SK-N-SH (cell line): ENCODE measurements at regions not wholly inside any gene's neighbourhood (a gene's known extent, or its start where the extent isn't known, plus 50 kb on each side); places are given as distances from the start of the nearest gene placed in this dataset.

Source experiments
- CTCF ChIA-PET: fragments of 300-600, 350-600 bp; formaldehyde crosslinking; extraction: SDS; loops from one replicate; lab custom pipeline; 2021; lab: Yijun Ruan, JAX
- POLR2A ChIA-PET: fragments of 350-600 bp; sonication (Branson Sonifier 250); formaldehyde crosslinking; extraction: SDS; loops from one replicate; lab custom pipeline; 2020; ENCODE audit warnings: antibody characterized with exemption, inconsistent platforms; lab: Yijun Ruan, JAX
- DNase-seq: peaks from one replicate; pipeline ENCODE4 v3.0.0; 2012
- H2AFZ ChIP-seq: fragments of 200-600 bp; sonication (generic); 2 replicates; pipeline ENCODE4 v1.8.1; 2016; ENCODE audit warnings: antibody characterized with exemption, mild to moderate bottlenecking, low read depth
- H3F3A ChIP-seq: fragments of 200-600 bp; sonication (generic); replicated peaks from 2 replicates; pipeline ENCODE3; 2016; ENCODE audit warnings: antibody characterized with exemption, mild to moderate bottlenecking; ENCODE audit not compliant: insufficient read depth
- H3K27ac ChIP-seq, 2 experiments: fragments of 200-500 bp in 1 of 2; fragments of 200-600 bp in 1 of 2; sonication (Bioruptor generic) in 1 of 2; sonication (generic), shearing (Covaris generic) in 1 of 2; 2 replicates each; pipeline versions ENCODE4 v1.5.1 to v1.6.1; 2014 to 2016; ENCODE audit warnings: low read depth in 2 of 2, inconsistent platforms in 1 of 2, low read length in 1 of 2, mild to moderate bottlenecking in 1 of 2, mixed read lengths in 1 of 2
- H3K27me3 ChIP-seq: fragments of 200-600 bp; sonication (generic), shearing (Covaris generic); 2 replicates; pipeline ENCODE4 v1.6.1; 2016; ENCODE audit warnings: mixed run types; ENCODE audit not compliant: insufficient read depth
- H3K36me3 ChIP-seq, 2 experiments: fragments of 200-500 bp in 1 of 2; fragments of 200-600 bp in 1 of 2; sonication (Bioruptor generic) in 1 of 2; sonication (generic) in 1 of 2; replicated peaks in 1 of 2; 2 replicates each; pipeline versions ENCODE3 to v1.5.1; 2014 to 2016; ENCODE audit warnings: low read length in 1 of 2, mild to moderate bottlenecking in 1 of 2; ENCODE audit not compliant: insufficient read depth in 2 of 2, control insufficient read depth in 1 of 2
- H3K4me1 ChIP-seq, 2 experiments: fragments of 200-500 bp in 1 of 2; fragments of 200-600 bp in 1 of 2; sonication (Bioruptor generic) in 1 of 2; sonication (generic), shearing (Covaris generic) in 1 of 2; 2 replicates each; pipeline versions ENCODE4 v1.5.1 to v1.6.1; 2014 to 2016; ENCODE audit warnings: low read depth in 1 of 2, low read length in 1 of 2, mixed run types in 1 of 2; ENCODE audit not compliant: insufficient read depth in 2 of 2, control insufficient read depth in 1 of 2
- H3K4me2 ChIP-seq: fragments of 200-600 bp; sonication (generic), shearing (Covaris generic); 2 replicates; pipeline ENCODE4 v1.6.1; 2017; ENCODE audit warnings: mixed run types
- H3K4me3 ChIP-seq, 2 experiments: fragments of 200-500 bp in 1 of 2; fragments of 200-600 bp in 1 of 2; sonication (Bioruptor generic) in 1 of 2; sonication (generic), shearing (Covaris generic) in 1 of 2; 2 replicates each; pipeline versions ENCODE4 v1.5.1 to v1.8.1; 2014 to 2016; ENCODE audit warnings: low read depth in 2 of 2, inconsistent platforms in 1 of 2, low read length in 1 of 2, mild to moderate bottlenecking in 1 of 2, mixed read lengths in 1 of 2, moderate library complexity in 1 of 2
- H3K79me2 ChIP-seq: fragments of 200-600 bp; sonication (generic); 2 replicates; pipeline ENCODE4 v1.8.1; 2017; ENCODE audit warnings: mild to moderate bottlenecking; ENCODE audit not compliant: insufficient read depth
- H3K9ac ChIP-seq: fragments of 200-600 bp; sonication (generic); 2 replicates; pipeline ENCODE4 v1.6.1; 2017; ENCODE audit warnings: mixed run types
- H3K9me2 ChIP-seq: fragments of 200-600 bp; sonication (generic); 2 replicates; pipeline ENCODE4 v1.6.1; 2017; ENCODE audit warnings: mixed run types
- H3K9me3 ChIP-seq: fragments of 200-600 bp; sonication (generic); 2 replicates; pipeline ENCODE4 v1.6.1; 2017; ENCODE audit warnings: mixed run types, mild to moderate bottlenecking, moderate library complexity
- H4K20me1 ChIP-seq: fragments of 200-600 bp; sonication (generic); 2 replicates; pipeline ENCODE4 v1.6.1; 2017; ENCODE audit warnings: mild to moderate bottlenecking, mixed run types; ENCODE audit not compliant: insufficient read depth
- ELF1 ChIP-seq: IDR thresholded peaks from 2 replicates; pipeline ENCODE4 v1.4.0; 2012
- EZH2phosphoT487 ChIP-seq: fragments of 200-600 bp; sonication (generic); IDR thresholded peaks from 2 replicates; pipeline ENCODE4 v1.6.1; 2017; ENCODE audit warnings: low read depth, mixed run types, mild to moderate bottlenecking, antibody characterized with exemption, moderate library complexity, borderline replicate concordance
- FOXJ3 ChIP-seq: sonication (generic); formaldehyde crosslinking; IDR thresholded peaks from 2 replicates; pipeline ENCODE4 v1.5.1; 2020; ENCODE audit warnings: mild to moderate bottlenecking, missing genetic modification reagents
- GABPA ChIP-seq: IDR thresholded peaks from 2 replicates; pipeline ENCODE4 v1.4.0; 2012; ENCODE audit warnings: low read depth, mild to moderate bottlenecking
- GATA2 ChIP-seq: sonication (generic); formaldehyde crosslinking; IDR thresholded peaks from 2 replicates; pipeline ENCODE4 v1.5.0; 2020; ENCODE audit warnings: mild to moderate bottlenecking, missing genetic modification reagents
- JUND ChIP-seq: IDR thresholded peaks from 2 replicates; pipeline ENCODE4 v1.4.0; 2012
- MAX ChIP-seq: IDR thresholded peaks from 2 replicates; pipeline ENCODE4 v1.4.0; 2012; ENCODE audit warnings: low read depth
- RCOR1 ChIP-seq: fragments of 150-350 bp; IDR thresholded peaks from 2 replicates; pipeline ENCODE4 v1.6.1; 2017; ENCODE audit warnings: antibody characterized with exemption, low read length
- SIN3A ChIP-seq: IDR thresholded peaks from 2 replicates; pipeline ENCODE4 v1.6.1; 2012; ENCODE audit warnings: low read depth, mild to moderate bottlenecking, low read length, moderate library complexity, borderline replicate concordance
- TAF1 ChIP-seq: IDR thresholded peaks from 2 replicates; pipeline ENCODE4 v1.6.1; 2012; ENCODE audit warnings: low read depth, mild to moderate bottlenecking, low read length, moderate library complexity, borderline replicate concordance
- TCF12 ChIP-seq: IDR thresholded peaks from 2 replicates; pipeline ENCODE4 v1.4.0; 2012
- TEAD4 ChIP-seq: IDR thresholded peaks from 2 replicates; pipeline ENCODE4 v1.4.0; 2012; ENCODE audit warnings: mild to moderate bottlenecking, borderline replicate concordance; ENCODE audit not compliant: insufficient read depth
- USF1 ChIP-seq: IDR thresholded peaks from 2 replicates; pipeline ENCODE4 v1.4.0; 2012; ENCODE audit warnings: low read depth, borderline replicate concordance
- WGBS: methylation state at CpG from one replicate; pipeline ENCODE4 v1.1.6; 2017; ENCODE audit warnings: low lambda C conversion rate; 5-methylcytosine and 5-hydroxymethylcytosine counted together
- small RNA-seq, 7 experiments: library from RNA; depleted of rRNA; stranded (forward); fragments of <200 nt; gene quantifications; one replicate each; pipeline ENCODE3, GENCODE V24; 2012
- TF ChIP-seq, protein P1 (sequence below): fragments of 200-600 bp; sonication (generic); IDR thresholded peaks from 2 replicates; pipeline ENCODE4 v1.6.1; 2017; ENCODE audit warnings: antibody characterized with exemption, mild to moderate bottlenecking, moderate library complexity
- TF ChIP-seq, protein P2 (sequence below): fragments of 150-350 bp; IDR thresholded peaks from 2 replicates; pipeline ENCODE4 v1.6.1; 2017; ENCODE audit warnings: antibody characterized with exemption, low read length, low read depth, borderline replicate concordance

DNA sequence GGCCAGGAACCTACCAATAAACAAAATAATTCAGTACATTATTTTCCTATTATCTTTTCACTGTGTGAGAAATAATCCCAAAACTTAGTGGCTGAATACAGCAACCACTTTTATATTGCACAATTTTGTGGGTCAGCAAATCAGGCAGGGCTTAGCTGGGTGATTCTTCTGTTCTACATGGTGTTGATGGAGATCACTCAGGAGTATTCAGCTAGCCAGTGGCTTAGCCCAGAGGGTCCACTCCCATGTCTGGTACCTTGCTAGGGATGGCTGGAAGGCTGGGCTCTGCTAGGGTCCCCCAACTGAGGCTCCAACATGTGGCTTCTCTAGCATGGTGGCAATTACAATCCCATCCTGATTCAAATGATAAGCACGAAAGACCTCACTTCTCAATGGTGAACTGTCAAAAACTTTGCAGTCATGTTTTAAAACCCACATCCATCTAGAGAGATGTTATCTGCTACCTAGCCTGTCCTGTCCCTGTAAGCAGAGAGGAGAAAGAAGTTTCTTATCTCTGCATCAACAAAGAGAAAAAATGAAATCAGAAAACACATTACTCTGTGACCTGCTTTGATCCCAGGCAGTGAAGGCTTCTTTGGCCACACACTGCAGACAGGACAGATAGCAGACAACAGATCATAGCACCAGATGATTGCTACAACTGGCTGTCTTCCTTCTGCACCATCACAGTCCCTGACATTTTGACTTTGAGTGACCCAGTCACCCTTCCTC is 51.0 kb upstream of the MYL2 start:
- peaks cover 0 to 4% of the 10 kb centered on the region in 2 experiments; a peak in 1 of 4 replicates for H3K4me1 ChIP-seq
- H3K79me2 ChIP-seq = no peaks in the 10 kb centered on the region
- no peak overlapping the region for H3K9ac ChIP-seq
- H3K9me2 ChIP-seq = no peaks in the 10 kb centered on the region
- TF ChIP-seq RCOR1 (no peak), MAX (no peak), FOXJ3 (CRISPR knock-in tag) (no peak), TAF1 (no peak), GATA2 (CRISPR knock-in tag) (no peak), USF1 (no peak), EZH2phosphoT487 (no peak), TEAD4 (no peak), ELF1 (no peak), SIN3A (no peak), TCF12 (no peak), JUND (no peak), GABPA (no peak)
- TF ChIP-seq, protein P1, sequence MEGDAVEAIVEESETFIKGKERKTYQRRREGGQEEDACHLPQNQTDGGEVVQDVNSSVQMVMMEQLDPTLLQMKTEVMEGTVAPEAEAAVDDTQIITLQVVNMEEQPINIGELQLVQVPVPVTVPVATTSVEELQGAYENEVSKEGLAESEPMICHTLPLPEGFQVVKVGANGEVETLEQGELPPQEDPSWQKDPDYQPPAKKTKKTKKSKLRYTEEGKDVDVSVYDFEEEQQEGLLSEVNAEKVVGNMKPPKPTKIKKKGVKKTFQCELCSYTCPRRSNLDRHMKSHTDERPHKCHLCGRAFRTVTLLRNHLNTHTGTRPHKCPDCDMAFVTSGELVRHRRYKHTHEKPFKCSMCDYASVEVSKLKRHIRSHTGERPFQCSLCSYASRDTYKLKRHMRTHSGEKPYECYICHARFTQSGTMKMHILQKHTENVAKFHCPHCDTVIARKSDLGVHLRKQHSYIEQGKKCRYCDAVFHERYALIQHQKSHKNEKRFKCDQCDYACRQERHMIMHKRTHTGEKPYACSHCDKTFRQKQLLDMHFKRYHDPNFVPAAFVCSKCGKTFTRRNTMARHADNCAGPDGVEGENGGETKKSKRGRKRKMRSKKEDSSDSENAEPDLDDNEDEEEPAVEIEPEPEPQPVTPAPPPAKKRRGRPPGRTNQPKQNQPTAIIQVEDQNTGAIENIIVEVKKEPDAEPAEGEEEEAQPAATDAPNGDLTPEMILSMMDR = no peak
- TF ChIP-seq, protein P2, sequence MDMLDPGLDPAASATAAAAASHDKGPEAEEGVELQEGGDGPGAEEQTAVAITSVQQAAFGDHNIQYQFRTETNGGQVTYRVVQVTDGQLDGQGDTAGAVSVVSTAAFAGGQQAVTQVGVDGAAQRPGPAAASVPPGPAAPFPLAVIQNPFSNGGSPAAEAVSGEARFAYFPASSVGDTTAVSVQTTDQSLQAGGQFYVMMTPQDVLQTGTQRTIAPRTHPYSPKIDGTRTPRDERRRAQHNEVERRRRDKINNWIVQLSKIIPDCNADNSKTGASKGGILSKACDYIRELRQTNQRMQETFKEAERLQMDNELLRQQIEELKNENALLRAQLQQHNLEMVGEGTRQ = no peak
- no peaks in the 10 kb centered on the region for H3K9me3 ChIP-seq
- no peaks in the 10 kb centered on the region for H3K36me3 ChIP-seq
- POLR2A ChIA-PET = no interaction called here
- no peak for DNase-seq
- CTCF ChIA-PET = no interaction called here
- no peak overlapping the region for H3K4me2 ChIP-seq
- H3F3A ChIP-seq = no peaks in the 10 kb centered on the region
- H2AFZ ChIP-seq = no peak overlapping the region
- H3K4me3 ChIP-seq = no peak overlapping the region
- no peak overlapping the region for H3K27ac ChIP-seq
- no peaks in the 10 kb centered on the region for H4K20me1 ChIP-seq
- no peaks in the 10 kb centered on the region for H3K27me3 ChIP-seq
- 7% methylated on average over 1 of the region's 1 CpG for WGBS

Small RNA genes lying in the stretch of these regions (small RNA-seq; reads per million reads assigned to genes)
- 0 reads per million in 7 experiments for gene MIR6760
